ENCODE measurements at regions not wholly inside any gene's neighbourhood (a gene's known extent, or its start where the extent isn't known, plus 50 kb on each side); places are given as distances from the start of the nearest gene placed in this dataset.

- TF ChIP-seq NFATC3 (CRISPR knock-in tag; IDR thresholded peaks at IDR 0.05), result no peak
Observed at GRCh38 chr6:11482616-11483015, 54.9 kb upstream of the TMEM170B start (continued).

DNA sequence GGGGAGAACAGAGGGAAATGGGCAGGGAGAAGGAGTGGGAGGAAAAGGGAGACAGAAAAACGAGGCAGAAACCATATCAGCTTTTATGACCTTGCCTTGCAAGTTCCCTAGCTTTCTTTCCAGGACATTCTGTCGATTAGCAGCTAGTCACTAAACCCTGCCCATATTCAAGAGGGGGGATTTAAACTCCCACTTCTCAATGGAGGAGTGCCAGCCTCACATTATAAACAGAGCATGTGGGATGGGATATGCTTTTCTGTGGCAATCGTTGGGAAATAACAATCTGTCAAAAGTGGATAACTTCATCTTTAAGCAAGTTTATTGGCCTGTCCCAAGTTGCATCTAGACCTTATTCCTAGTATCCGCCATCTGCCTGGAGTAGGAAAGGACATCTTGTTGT, 57.0 kb upstream of the TMEM170B start:
- Histone ChIP-seq H3K27me3 (ENCODE audit: control insufficient read depth in 1 of 2, insufficient read depth in 2 of 2, low read length in 2 of 2) (no peaks in the 10 kb centered on the region), H2AFZ (ENCODE audit: low read length) (no peak overlapping the region), H3K4me1 (ENCODE audit: insufficient read depth, low read length) (no peaks in the 10 kb centered on the region), H4K20me1 (ENCODE audit: insufficient read depth, low read length) (no peaks in the 10 kb centered on the region), H3K4me3 (replicated peaks in 1 of 3; ENCODE audit: insufficient read depth in 1 of 3, low read depth in 2 of 3, low read length in 3 of 3) (no peak overlapping the region), H3K9ac (ENCODE audit: insufficient read depth, low read depth, low read length) (no peak overlapping the region), H3K4me2 (ENCODE audit: low read depth, low read length) (no peak overlapping the region), H3K9me3 (ENCODE audit: low read length) (no peaks in the 10 kb centered on the region), H3K27ac (ENCODE audit: extremely low read length, insufficient read depth, low read length) (no peak overlapping the region), H3K36me3 (replicated peaks in 1 of 2; ENCODE audit: control insufficient read depth in 1 of 2, insufficient read depth in 2 of 2, low read length in 2 of 2) (no peaks in the 10 kb centered on the region), H3K79me2 (ENCODE audit: insufficient read depth, low read length) (no peaks in the 10 kb centered on the region)
- POLR2A ChIA-PET, result no interaction called here
- BruUV-seq (replicated peaks), result no TSS peak
- FAIRE-seq (no peak), DNase-seq (ENCODE audit: low spot score) (no peak), ATAC-seq (no peak)
- in situ Hi-C loops (cut with HindIII; ENCODE audit: extremely low pct_ligation_motif_present, low pct_unique_long_range_greater_than_20kb), result no loop called here
- CTCF ChIA-PET (ENCODE audit: low intra/inter-chr PET ratio, low total read pairs), result no interaction called here
- intact Hi-C loops (cut with micrococcal nuclease; ENCODE audit: unreplicated experiment), result no loop called here
- 60% methylated on average over 4 of the region's 4 CpGs for WGBS (ENCODE audit: low lambda C conversion rate)
- TF ChIP-seq, protein P1, sequence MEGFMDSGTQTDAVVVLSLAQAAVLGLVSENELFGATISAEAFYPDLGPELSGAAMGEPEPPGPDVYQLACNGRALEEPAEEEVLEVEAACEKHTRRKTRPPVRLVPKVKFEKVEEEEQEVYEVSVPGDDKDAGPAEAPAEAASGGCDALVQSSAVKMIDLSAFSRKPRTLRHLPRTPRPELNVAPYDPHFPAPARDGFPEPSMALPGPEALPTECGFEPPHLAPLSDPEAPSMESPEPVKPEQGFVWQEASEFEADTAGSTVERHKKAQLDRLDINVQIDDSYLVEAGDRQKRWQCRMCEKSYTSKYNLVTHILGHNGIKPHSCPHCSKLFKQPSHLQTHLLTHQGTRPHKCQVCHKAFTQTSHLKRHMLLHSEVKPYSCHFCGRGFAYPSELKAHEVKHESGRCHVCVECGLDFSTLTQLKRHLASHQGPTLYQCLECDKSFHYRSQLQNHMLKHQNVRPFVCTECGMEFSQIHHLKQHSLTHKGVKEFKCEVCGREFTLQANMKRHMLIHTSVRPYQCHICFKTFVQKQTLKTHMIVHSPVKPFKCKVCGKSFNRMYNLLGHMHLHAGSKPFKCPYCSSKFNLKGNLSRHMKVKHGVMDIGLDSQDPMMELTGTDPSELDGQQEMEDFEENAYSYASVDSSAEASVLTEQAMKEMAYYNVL (CRISPR knock-in tag; IDR thresholded peaks at IDR 0.05; ENCODE audit: borderline replicate concordance), result no peak
- TF ChIP-seq ZXDC (CRISPR knock-in tag; IDR thresholded peaks at IDR 0.05) (no peak), RBFOX2 (IDR thresholded peaks at IDR 0.05; ENCODE audit: low read depth, low read length) (no peak), THAP9 (CRISPR knock-in tag; IDR thresholded peaks at IDR 0.05; ENCODE audit: borderline replicate concordance) (no peak), ZNF326 (CRISPR knock-in tag; IDR thresholded peaks at IDR 0.05; ENCODE audit: borderline replicate concordance) (no peak), POLR2AphosphoS2 (IDR thresholded peaks at IDR 0.05; ENCODE audit: low read depth, low read length) (no peak), HDAC2 (CRISPR knock-in tag; IDR thresholded peaks at IDR 0.05) (no peak), E2F1 (CRISPR knock-in tag; IDR thresholded peaks at IDR 0.05) (no peak), MED1 (CRISPR knock-in tag; IDR thresholded peaks at IDR 0.05) (no peak), XBP1 (CRISPR knock-in tag; IDR thresholded peaks at IDR 0.05) (no peak), TFE3 (CRISPR knock-in tag; IDR thresholded peaks at IDR 0.05) (no peak)
- TF ChIP-seq, protein P2, sequence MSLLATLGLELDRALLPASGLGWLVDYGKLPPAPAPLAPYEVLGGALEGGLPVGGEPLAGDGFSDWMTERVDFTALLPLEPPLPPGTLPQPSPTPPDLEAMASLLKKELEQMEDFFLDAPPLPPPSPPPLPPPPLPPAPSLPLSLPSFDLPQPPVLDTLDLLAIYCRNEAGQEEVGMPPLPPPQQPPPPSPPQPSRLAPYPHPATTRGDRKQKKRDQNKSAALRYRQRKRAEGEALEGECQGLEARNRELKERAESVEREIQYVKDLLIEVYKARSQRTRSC (CRISPR knock-in tag; IDR thresholded peaks at IDR 0.05; ENCODE audit: low read depth), result no peak

Data from HepG2 (cell line).